ENCODE measurements at regions not wholly inside any gene's neighbourhood (a gene's known extent, or its start where the extent isn't known, plus 50 kb on each side); places are given as distances from the start of the nearest gene placed in this dataset.

- no peak for TF ChIP-seq EZH2 (IDR thresholded peaks at IDR 0.05; ENCODE audit: borderline replicate concordance)
- no peak for TF ChIP-seq EZH2phosphoT487 (IDR thresholded peaks at IDR 0.05; ENCODE audit: low read depth, severe bottlenecking, unreplicated experiment)
- no peak for TF ChIP-seq CTCF (IDR thresholded peaks at IDR 0.05; ENCODE audit: poor library complexity)
- no peak overlapping the region for H3K4me2 ChIP-seq
These were observed 120.0 kb downstream of the BEGAIN start for GRCh38 chr14:100467046-100467750.

GRCh38 chr14:100467939-100468338 lies 119.3 kb downstream of the BEGAIN start:
- Histone ChIP-seq H3K36me3 (replicated peaks; ENCODE audit: insufficient read depth, low read depth) (no peaks in the 10 kb centered on the region), H3K4me3 (no peak overlapping the region), H3K27me3 (no peaks in the 10 kb centered on the region), H3K79me2 (no peaks in the 10 kb centered on the region), H3K4me1 (ENCODE audit: insufficient read depth) (no peaks in the 10 kb centered on the region), H3K9me3 (ENCODE audit: low read depth) (no peaks in the 10 kb centered on the region), H4K20me1 (ENCODE audit: insufficient read depth, poor library complexity, severe bottlenecking) (no peaks in the 10 kb centered on the region), H2AFZ (no peak overlapping the region), H3K9me2 (replicated peaks; ENCODE audit: insufficient read depth) (no peaks in the 10 kb centered on the region), H3K27ac (no peak overlapping the region), H3K4me2 (no peak overlapping the region)
- no peak for DNase-seq (ENCODE audit: low spot score)
- TF ChIP-seq CTCF (IDR thresholded peaks at IDR 0.05; ENCODE audit: poor library complexity) (no peak), EZH2 (IDR thresholded peaks at IDR 0.05; ENCODE audit: borderline replicate concordance) (no peak), EZH2phosphoT487 (IDR thresholded peaks at IDR 0.05; ENCODE audit: low read depth, severe bottlenecking, unreplicated experiment) (no peak)
- 91% methylated on average over 17 of the region's 17 CpGs for WGBS (ENCODE audit: low lambda C conversion rate, missing lambda C conversion rate)

More at GRCh38 chr14:100467046-100467750, 120.0 kb downstream of the BEGAIN start:
- Histone ChIP-seq H3K4me3 (no peak overlapping the region), H3K27me3 (no peaks in the 10 kb centered on the region), H3K27ac (no peak overlapping the region), H3K79me2 (no peaks in the 10 kb centered on the region), H4K20me1 (ENCODE audit: insufficient read depth, poor library complexity, severe bottlenecking) (no peaks in the 10 kb centered on the region), H3K9me3 (ENCODE audit: low read depth) (no peaks in the 10 kb centered on the region), H2AFZ (no peak overlapping the region), H3K4me1 (ENCODE audit: insufficient read depth) (no peaks in the 10 kb centered on the region), H3K9me2 (replicated peaks; ENCODE audit: insufficient read depth) (no peaks in the 10 kb centered on the region), H3K36me3 (replicated peaks; ENCODE audit: insufficient read depth, low read depth) (no peaks in the 10 kb centered on the region)
- DNase-seq (ENCODE audit: low spot score) = no peak
- WGBS (ENCODE audit: low lambda C conversion rate, missing lambda C conversion rate) = 82% methylated on average over 11 of the region's 11 CpGs

GRCh38 chr14:100468557-100468956 lies 118.7 kb downstream of the BEGAIN start:
- no peaks in the 10 kb centered on the region for H3K9me3 ChIP-seq (ENCODE audit: low read depth)
- H3K4me2 ChIP-seq = no peak overlapping the region
- H4K20me1 ChIP-seq (ENCODE audit: insufficient read depth, poor library complexity, severe bottlenecking) = no peaks in the 10 kb centered on the region
- H3K4me3 ChIP-seq = no peak overlapping the region
- TF ChIP-seq CTCF (IDR thresholded peaks at IDR 0.05; ENCODE audit: poor library complexity) (no peak), EZH2 (IDR thresholded peaks at IDR 0.05; ENCODE audit: borderline replicate concordance) (no peak), EZH2phosphoT487 (IDR thresholded peaks at IDR 0.05; ENCODE audit: low read depth, severe bottlenecking, unreplicated experiment) (no peak)
- H3K36me3 ChIP-seq (replicated peaks; ENCODE audit: insufficient read depth, low read depth) = no peaks in the 10 kb centered on the region
- no peaks in the 10 kb centered on the region for H3K79me2 ChIP-seq
- H3K4me1 ChIP-seq (ENCODE audit: insufficient read depth) = no peaks in the 10 kb centered on the region
- H2AFZ ChIP-seq = no peak overlapping the region
- no peaks in the 10 kb centered on the region for H3K9me2 ChIP-seq (replicated peaks; ENCODE audit: insufficient read depth)
- no peak overlapping the region for H3K27ac ChIP-seq
- DNase-seq (ENCODE audit: low spot score) = no peak
- no peaks in the 10 kb centered on the region for H3K27me3 ChIP-seq
- 81% methylated on average over 9 of the region's 9 CpGs for WGBS (ENCODE audit: low lambda C conversion rate, missing lambda C conversion rate)

Measured in hepatocyte (in vitro differentiated cells).